HG02943 (cell line): ENCODE measurements at regions not wholly inside any gene's neighbourhood (a gene's known extent, or its start where the extent isn't known, plus 50 kb on each side); places are given as distances from the start of the nearest gene placed in this dataset.
"Not testable (repeated sequence)": the region's sequence is repeated elsewhere in the genome, so short reads cannot be mapped to it uniquely, and the experiment has no call there.

ENCODE experiments used
- ATAC-seq: cut with Tn5 transposase; IDR thresholded peaks from one replicate; pipeline ENCODE4 v1.9.1; 2021; ENCODE audit warnings: mild to moderate bottlenecking, low read depth, moderate library complexity; ENCODE audit not compliant: unreplicated experiment

DNA sequence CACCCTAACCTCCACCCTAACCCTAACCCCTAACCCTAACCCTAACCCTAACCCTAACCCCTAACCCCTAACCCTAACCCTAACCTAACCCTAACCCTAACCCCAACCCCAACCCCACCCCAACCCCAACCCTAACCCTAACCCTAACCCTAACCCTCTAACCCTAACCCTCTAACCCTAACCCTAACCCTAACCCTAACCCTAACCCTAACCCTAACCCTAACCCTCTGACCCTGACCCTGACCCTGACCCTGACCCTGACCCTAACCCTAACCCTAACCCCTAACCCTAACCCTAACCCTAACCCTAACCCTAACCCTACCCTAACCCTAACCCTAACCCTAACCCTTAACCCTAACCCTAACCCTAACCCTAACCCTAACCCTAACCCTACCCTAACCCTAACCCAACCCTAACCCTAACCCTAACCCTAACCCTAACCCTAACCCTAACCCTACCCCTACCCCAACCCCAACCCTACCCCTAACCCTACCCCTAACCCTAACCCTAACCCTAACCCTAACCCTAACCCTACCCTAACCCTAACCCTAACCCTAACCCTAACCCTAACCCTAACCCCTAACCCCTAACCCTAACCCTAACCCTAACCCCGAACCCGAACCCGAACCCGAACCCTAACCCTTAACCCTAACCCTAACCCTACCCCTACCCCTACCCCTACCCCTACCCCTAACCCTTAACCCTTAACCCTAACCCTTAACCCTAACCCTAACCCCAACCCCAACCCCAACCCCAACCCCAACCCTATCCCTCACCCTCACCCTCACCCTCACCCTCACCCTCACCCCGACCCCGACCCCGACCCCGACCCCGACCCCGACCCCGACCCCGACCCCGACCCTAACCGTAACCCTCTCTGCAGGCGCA is 186.2 kb upstream of the CHL1 start:
- not testable (repeated sequence) for ATAC-seq

DNA sequence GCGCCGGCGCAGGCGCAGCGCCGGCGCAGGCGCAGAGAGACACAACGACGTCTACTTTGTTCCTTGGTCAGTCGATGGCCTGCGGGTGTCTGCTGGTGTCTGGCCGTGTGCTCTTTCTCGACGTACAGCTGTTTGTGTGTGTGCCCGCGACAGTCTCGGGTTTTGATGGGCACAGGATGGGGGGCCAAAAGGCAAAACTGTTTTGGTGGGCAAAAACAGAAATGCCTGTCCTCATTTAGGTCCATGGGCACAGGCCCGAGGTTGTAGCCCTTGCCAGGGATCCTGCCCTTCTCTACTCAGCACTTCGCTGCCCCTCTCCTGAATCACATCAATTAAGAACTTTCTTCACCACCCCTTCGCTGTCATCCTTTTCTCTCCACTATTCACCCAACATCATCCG is 184.8 kb upstream of the CHL1 start:
- ATAC-seq = no peak

DNA sequence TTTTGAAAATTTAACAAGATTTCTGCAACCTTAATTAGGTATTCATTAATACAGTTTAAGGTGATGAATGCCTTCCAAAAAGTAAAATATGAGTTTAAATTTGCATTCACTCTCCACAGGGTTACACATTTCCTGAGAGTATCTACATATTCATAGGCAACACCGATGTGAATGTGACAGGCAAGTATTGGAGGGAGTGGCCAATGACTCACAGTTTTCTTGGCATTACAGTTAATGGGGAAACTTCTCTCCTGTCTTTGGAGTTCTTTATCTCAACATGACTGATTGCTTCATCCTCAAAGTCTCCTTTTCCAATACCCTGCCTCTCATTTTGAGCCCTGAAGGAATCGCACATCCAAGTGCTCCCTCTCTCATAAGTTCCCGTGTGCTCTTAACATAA is 181.9 kb upstream of the CHL1 start:
- no peak for ATAC-seq

DNA sequence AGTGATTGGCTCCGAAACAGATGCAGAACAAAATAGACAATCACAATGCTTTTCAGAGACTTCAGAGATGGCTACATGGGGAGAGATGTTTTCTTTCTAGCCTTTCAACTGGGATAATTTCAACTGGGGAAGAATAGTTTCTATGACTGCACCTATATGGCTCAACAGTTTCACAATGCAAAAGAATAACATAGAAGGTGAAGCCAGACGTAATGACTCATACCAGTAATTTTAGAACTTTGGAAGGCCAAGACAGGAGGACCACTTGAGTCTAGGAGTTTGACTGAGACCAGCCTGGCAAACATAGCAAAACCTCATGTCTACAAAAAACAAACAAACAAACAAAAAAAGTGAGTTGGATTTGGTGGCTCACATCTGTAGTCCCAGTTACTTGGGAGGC is 180.2 kb upstream of the CHL1 start:
- ATAC-seq = no peak

DNA sequence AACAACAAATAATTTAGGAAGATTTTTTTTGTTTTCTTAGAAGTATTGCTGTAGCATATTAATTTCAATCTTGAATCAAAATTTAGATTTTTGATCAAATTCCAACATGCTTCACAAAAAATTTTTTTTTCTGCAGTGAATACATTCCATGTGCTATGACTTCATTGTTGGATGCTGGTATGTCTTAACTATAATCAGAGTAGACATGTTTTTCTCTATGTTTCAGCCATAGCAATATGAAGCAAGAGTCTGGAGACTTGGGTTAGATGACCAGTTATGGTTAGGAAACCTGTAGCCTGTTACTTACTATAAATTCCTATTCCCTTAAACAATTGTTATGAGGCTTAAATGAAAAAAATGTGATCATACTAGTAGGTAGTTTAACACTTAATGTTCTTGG is 176.1 kb upstream of the CHL1 start:
- no peak for ATAC-seq

DNA sequence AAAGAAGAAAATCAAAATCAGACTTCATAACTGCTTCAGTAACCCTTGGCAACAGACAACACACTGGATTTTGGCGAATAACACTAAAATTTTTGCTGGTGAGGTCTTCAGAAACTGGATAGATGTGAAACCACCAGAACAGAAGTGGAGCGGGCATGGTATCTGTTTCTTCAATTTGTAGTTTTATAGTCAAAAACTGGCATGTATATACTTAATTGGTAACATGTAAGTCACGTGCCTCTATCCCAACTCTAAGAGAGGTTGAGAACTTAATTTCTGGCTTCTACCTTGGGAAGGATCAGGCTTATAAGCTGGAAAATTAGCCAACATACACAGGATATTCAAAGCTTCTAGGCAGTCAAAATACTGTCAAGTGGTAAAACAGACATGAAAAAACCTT is 172.6 kb upstream of the CHL1 start:
- no peak for ATAC-seq

DNA sequence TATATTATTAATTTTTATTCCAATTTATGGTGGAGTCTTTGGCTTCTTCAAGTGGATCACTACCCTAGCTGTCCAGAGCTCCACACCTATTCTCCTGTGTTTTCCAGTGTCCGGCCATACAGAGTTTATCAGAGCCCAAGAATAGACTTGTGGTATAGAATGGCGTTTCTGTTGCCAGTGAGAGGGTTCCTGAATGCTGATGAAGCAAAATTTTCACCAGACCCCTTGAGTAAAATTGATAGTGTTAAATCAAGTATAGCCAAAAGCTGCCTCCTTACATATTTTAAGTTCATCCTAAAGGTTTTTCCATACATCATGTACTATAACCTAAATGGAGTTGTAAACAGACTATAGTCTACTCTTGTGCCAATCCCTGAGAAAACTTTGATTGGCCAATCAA is 171.5 kb upstream of the CHL1 start:
- ATAC-seq = no peak

DNA sequence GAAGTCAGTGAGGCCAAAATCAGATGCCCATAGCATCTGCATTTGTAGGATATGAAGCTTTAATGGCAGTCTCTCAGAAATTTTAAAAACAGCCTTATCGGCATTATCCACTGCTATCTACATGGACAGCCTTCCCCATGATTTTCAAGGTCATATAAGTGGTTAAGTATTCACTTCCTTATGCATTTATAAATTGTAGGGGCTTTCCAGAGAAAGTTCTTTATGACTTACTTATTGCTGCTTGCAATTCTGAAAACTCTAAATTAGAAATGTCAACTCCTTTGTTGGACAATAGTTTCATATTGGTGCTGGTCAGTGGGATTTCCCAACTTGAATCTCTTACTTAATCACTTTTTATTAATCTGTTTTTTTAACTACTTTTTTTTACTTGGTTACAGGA is 160.6 kb upstream of the CHL1 start:
- ATAC-seq = not testable (repeated sequence)

DNA sequence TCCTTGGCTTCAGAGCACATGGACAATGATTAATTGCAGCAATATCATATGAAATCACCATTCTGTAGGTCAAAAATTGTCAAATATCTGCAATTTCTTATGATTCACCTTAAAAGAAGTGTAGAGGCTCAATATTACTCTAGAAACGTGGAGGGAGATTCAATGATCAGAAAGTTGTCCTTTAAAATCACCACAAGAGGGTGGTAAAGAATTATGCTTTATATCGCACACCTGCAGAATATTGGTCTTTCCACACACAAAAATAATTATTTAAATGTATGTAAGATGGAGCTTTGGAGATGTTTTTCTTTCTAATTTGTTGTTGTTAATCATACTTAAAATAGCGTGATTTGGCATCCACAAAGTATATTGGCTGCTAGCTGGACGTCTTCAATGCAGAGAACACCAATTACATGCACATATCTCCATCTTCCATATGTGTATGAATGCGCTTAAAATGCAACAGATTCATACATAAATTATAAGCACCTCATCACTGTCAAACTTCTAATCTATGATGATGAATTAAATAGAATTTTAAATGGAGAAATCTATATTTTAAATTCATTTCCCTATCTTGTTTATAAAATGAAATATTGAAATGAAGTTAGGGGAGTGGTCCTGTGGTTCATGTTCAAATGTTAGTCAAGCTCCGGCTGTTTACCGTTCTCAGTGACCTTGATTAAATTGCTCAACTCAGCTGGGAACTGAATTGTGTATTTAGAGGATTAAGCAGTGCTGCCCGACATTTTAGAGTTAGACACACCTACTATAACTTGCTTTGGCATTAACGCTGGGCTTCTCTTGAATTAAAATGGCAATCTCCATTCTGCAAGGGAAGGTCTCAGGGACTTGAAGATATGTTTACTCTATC is 153.5 kb upstream of the CHL1 start:
- ATAC-seq = not testable (repeated sequence)

DNA sequence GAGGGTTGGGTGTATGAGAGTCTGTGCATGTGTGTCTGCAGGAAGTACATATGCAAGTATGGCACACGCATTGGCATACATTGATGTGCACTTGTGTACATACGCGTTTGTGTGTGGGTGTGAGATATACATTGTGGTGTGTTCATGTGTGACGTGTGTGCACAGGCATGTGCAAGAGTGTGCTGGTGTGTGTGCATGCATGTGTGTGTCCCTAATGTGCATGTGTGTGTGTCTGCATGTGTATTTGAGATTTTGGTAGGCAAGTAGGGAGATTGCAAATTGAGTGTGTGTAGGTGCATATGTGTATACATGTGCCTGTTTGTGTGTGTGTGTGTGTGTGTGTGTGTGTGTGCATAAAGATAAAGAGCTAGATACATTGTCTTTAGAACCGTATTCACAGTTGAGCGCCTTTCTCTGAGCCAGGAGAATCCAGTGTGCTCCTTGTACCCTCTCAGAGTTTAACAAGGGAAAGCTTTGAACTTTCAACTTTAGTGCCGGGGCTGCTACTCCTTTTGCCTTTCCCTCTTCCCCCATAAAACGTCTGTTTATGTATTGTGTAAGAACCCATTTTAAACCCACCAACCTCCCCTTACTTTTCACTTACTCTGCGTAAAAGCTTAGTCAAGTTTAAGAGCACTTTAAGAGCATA is 152.4 kb upstream of the CHL1 start:
- no peak for ATAC-seq

DNA sequence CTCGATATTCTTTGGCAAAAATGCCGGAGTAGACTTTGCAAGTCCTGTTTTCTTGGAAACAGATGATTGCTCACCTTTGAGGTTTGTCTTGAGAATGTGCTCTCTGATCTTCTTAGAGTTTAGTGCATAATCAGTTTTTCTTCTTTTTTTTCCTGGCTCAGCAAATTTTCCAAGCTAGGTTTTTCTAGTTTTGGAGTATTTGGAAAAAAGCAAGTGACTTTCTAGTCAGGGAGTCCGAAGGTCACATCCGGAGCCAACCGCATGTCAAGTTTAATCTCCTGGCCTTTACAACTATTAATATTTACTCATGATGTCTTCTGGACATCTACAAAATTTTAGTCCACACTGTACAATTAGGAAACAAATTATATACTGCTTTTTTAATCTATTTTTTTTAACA is 151.6 kb upstream of the CHL1 start:
- ATAC-seq = not testable (repeated sequence)

DNA sequence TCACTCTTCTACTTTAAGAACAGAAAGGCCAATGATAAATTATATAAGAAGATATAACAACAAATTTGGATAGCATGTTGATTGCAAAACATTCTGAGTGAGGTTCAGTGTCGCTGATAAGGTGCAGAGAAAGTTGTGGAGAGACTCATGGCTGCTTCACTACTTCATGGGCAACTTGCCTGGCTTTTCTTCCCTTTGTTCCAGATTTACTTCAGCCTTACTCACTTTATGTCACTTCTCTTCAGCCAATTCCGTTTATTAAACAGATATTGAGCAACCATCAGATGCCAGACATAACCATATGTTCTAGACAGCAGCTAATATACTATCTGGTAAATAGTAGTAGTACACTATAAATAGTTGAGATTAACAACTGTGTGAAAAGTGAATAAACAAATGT is 150.0 kb upstream of the CHL1 start:
- ATAC-seq = no peak

DNA sequence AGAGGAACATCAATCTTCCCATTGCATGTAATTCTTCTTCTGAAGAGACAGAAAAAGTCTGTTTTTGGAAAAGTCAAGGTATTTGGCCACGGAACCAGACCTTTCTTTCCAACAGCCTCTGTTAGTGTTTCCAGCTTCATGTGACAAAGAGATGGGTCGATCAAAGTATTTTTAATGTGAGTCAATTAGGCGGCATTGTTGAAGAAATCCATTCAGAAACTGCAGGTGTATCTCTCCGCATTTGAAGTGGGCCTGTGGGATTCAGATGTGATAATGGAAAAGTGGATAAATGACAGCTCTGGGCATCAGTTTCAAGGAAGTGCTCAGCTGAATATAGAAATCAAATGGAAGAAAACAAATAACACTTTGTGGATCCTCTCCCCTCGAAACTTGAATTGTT is 143.1 kb upstream of the CHL1 start:
- not testable (repeated sequence) for ATAC-seq

DNA sequence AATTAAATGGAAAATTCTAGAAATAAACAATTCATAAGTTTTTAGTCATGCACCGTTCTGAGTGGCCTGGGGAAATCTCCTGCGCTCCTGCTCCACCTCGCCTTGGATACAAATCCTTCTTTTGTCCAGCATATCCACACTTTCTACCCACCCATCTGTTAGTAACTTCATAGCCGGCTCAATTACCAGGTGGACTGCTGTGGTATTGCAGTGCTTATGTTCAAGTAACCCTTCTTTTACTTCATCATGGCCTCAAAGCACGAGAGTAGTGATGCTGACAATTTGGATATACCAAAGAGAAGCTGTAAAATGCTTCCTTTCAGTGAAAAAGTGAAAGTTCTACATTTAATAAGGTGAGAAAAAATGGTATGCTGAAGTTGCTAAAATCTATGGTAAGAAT is 142.3 kb upstream of the CHL1 start:
- ATAC-seq = no peak

DNA sequence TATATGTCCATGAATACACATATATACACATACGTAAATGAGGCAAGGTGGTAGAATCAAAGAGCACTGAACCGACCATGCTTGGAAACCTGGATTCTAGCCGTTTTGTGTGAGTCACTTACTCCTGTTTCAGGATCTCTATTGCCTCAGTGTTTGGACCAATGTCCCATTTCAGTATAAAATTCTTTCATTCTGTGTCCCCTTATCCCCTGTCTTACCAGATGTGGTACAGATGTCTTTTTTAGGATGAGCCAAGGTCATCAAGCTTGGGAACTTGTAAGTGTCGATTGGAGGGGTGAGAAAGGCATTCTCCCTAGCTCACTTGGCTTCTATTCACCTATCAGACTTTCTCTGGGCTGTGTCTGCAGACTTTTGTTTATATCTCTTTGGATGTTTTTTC is 139.9 kb upstream of the CHL1 start:
- ATAC-seq = no peak

DNA sequence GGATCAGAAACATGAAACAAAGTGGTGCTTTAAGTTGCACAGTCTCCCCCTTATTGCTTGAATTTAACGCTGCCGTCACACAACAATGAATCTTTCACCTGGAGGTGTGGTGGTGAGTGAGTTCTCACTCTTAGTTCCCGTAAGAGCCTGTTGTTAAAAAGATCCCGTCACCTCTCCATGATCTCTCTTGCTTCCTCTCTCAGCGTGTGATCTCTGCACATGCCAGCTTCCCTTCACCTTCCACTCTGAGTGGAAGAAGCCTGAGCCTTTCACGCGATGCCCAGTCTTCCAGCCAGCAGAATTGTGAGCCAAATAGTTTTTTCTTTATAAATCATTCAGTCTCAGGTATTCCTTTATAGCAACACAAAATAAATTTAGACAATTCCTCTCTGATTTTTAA is 136.7 kb upstream of the CHL1 start:
- no peak for ATAC-seq

DNA sequence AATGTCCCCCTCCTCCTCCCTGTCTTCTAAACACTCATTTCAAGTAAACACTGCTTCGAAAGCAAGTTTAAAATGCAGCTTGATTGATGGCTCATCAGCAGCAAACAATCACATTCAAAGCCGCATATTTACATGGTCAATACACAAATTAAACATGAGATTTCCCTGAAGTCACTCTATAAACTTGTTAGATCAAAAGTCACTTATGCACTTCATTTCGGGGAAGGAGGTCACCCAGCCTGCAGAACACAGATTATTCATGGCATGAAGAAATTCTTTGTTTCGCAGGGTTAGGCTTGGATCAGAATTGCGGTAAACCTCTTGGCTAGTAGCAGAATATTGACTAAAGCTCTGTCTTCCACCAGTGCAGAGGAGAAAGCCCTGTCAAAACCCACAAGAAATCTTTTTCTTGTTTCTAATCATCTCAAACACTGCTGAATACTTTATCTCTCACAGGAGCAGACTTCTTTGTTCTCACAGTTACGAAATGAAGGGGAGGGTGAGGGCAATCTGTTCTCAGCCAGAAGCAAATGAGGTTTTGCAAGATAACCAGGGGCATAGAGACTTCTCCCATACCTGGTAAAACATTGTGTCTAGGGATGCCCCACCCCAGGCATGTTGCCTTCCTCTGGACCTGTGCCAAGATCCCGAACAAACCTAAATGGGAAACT is 133.3 kb upstream of the CHL1 start:
- ATAC-seq = no peak

DNA sequence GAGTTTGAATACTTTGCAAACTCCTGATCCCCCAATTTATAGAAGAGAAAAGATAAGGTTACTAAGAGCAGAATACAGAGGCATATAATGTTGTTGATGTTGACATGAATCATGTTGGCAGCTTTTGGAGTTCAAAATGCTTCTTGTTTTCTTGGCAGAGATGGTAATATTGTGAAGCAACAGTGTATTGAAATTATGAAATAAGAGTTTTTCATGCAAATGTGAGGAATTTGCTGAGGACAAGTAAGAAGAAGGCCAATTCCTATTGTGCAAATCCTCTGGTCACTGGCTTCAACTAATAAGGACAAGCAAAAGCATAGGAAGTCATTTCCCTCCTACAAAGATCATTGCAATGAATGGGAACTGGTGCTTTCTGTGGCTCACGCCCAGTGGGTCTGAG is 126.9 kb upstream of the CHL1 start:
- ATAC-seq = no peak

DNA sequence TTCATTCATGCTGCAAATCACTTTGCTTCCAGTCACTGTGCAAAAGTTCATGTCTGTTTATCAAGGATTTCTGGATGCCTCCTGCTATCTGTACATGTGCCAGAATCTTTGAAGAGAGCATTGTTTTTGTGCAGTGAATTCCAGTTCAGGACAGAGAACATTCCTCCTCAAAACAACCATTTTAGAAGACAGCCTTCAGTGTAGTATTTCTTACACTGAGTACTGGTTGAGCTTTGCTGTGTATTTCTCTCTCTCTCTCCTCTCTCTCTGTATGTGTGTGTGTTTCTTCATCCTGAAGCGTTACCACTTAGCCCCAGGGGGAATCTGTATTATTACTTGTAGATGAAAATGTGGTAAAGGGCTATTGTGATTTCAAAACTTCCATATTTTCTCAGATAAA is 123.8 kb upstream of the CHL1 start:
- ATAC-seq = no peak

DNA sequence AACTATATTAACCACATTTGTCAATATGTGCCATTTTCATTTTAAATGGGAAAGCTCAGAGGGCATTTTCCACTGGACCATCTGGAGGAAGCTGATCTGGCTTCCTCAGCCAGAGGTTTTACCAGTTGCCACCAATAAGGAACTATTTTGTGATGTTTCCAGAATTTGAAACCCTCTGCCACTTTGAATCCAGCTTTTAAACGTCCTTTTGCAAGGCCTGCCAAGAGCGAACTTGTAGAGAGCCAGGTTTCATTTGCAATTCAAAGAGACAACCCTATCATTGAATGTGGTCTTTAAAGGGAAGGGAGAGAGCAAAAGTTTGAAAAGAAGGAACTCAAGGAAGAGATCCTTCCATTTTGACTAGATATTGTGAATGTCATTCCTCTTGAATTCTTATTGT is 123.3 kb upstream of the CHL1 start:
- no peak for ATAC-seq
